Femur (tissue), 1 donor: ENCODE measurements at regions not wholly inside any gene's neighbourhood (a gene's known extent, or its start where the extent isn't known, plus 50 kb on each side); places are given as distances from the start of the nearest gene placed in this dataset.

Experiments used
- DNase-seq: peaks from one replicate; pipeline ENCODE4 v3.0.0-alpha.2; 2017

DNA sequence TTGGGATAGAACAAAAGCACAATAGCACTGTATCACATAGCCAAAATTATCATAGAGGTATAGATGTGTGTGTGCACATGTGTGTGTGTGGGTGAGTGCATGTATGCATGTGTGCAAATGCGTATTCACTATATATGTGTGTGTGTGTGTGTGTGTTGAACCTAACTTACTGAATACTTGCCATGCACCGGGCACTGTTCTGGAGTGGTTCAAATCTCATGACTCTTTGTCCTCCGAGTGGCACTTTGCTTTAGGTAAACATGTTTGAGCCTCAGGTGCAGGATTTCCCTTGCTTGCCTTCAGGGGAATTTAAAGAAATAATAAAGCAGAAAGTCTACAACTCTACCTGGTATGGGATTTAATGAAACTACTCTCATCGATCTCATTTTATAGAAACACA lies 183.5 kb upstream of the GDNF start:
- DNase-seq = no peak

- no peak for DNase-seq
These were observed 182.8 kb upstream of the GDNF start for GRCh38 chr5:38022631-38023030.

DNA sequence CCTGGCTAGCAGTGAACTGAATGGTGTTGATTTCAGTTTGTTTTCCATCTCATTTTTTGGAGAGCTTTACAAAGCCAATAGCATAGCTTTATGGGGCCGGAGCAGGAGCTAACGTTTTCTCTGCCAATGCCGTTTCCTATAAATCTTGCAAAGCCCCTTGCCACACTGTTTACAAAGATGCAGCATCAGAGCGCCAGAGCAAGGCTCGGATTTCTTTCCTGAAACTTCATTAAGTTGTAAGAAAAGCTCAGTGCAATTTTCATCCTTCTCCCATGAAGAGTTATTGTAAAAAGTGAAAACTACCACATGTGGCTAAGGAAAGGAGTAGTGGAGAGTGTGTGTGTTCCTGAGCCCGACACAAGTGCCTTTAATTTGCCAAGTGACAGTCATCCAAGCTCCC lies 178.2 kb upstream of the GDNF start:
- no peak for DNase-seq

- no peak for DNase-seq
These were observed 173.3 kb upstream of the GDNF start for GRCh38 chr5:38013107-38013506.

GRCh38 chr5:38011668-38012188 lies 171.9 kb upstream of the GDNF start:
- no peak for DNase-seq

- no peak for DNase-seq
These were observed 170.0 kb upstream of the GDNF start for GRCh38 chr5:38009749-38010358.

DNA sequence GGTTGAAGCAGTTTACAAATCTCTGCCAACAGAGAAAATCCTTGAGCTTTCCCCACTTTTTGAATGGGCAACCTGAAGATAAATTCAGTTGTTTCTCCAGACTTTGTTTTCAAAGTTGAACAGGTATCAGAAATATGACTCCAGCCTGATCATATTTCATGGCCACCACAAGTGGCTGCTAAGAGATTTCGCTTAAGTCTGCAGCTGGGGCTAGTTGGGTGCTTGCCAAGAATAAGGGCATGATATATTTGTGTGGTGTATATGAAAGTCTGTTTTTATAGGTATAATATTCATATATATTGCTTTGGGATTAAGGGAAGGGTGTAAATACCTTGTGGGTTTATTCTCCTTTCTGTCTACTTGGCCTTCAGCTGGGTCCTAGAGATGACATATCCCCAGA lies 168.4 kb upstream of the GDNF start:
- DNase-seq = no peak

GRCh38 chr5:37999593-37999992 lies 159.8 kb upstream of the GDNF start:
- DNase-seq = no peak

DNA sequence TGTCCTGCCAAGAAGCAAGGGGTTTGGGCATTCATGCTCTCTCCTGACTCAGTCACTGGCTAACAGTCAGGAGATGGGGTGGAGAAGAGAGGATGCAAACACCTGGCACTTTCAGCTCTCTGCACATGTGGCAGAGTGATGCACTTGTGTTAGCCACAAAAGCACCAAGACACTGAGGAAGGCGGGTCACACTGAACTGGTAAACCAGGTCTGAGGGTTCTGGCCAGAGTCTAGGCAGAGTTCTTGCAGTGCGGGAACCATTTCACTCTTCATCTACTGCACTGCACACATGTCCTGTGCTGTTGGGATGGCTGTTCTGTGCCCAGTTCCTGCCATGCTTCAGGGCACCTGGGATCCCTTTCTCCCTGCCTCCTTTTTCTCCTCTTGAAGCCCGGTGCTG lies 157.1 kb upstream of the GDNF start:
- DNase-seq = no peak

GRCh38 chr5:37994729-37995128 lies 154.9 kb upstream of the GDNF start:
- no peak for DNase-seq

- DNase-seq = no peak
These were observed 151.8 kb upstream of the GDNF start for GRCh38 chr5:37991301-37992299.

GRCh38 chr5:37989884-37990283 lies 150.0 kb upstream of the GDNF start:
- DNase-seq = no peak

GRCh38 chr5:37988454-37989046 lies 148.7 kb upstream of the GDNF start:
- no peak for DNase-seq

- no peak for DNase-seq
These were observed 144.5 kb upstream of the GDNF start for GRCh38 chr5:37984300-37984699.

DNA sequence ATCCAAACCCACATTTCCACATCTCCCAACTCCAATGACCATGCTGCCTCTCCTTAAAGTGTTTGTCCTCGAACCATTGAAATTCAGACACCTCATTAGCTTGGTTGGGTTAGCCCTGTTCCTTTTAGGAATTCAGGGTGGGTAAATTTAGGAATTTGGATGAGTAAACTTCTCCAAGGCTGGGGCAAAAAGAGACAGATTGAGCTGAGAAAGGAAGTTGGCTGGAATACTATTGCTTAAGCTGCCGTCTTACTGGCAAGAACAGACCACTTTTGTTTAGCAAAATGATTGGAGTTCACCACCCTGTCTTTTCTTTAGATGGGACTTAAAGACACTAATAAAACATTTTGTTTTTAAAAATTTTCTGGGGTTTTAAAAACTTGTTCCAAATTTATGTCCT lies 143.6 kb upstream of the GDNF start:
- no peak for DNase-seq

GRCh38 chr5:37979559-37979958 lies 139.7 kb upstream of the GDNF start:
- no peak for DNase-seq

- no peak for DNase-seq
These were observed 135.7 kb upstream of the GDNF start for GRCh38 chr5:37975531-37975930.

DNA sequence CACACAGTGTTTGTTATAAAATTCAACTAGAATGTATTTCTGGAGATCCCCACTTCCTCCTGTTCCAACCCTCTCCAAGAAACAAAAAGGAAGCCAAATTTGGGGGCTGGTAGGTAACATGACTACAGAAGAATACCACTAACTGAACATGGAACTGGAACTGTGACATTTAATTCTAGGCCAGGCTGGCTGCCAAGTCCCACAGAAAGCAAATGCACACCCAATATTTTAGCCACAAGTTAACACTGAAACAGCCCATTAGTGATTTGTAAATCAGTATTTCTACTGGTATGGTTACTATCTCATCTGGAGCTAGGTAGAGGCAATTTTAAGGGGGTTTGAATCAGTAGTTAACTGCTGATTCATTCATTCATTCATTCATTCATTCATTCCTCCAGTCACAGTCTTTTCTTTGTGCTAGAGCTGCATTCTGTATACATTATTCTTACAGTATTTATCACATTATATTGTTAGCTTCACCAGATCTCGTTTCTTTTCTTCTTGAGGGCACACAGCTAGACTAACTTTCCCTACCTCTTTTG lies 131.7 kb upstream of the GDNF start:
- DNase-seq = no peak

DNA sequence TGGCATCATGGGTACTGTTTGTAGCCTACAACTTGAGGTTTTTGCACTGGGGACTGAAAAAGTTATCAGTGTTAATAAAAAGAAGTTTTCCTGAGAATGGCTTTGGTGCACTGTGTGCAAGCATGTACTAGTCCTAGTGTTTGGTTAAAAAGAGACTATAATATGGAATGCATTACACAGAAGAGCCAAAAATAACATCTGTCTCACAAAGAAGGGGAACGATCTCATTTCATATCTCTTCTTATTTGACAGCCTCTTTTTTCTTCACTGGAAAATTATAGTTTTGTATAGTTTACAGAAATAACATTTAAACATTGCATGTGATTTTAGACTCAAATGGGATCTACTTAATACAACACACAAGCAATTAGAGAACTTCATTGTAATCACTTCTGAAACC lies 127.0 kb upstream of the GDNF start:
- DNase-seq = no peak

- no peak for DNase-seq
These were observed 126.5 kb upstream of the GDNF start for GRCh38 chr5:37966291-37966690.

- no peak for DNase-seq
These were observed 122.5 kb upstream of the GDNF start for GRCh38 chr5:37962389-37962788.

DNA sequence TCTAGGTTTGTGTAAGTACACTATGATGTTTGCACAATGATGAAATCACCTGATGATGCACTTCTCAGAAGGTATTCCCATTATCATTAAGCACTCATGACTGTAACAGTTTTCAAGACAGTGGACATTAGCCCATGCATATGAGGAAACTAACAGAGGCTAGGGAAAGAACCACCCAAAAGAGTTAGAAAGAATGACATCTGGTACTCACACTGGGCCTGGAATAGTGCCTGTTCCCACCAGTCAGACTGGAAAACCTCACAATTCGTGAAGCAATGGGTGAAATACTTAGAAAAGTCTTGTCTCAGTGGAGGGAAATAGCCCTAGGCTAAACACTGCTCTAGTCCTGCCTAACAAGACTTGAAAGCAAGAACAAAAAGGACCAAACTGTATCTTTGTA lies 117.4 kb upstream of the GDNF start:
- DNase-seq = no peak

- DNase-seq = no peak
These were observed 115.9 kb upstream of the GDNF start for GRCh38 chr5:37955748-37956147.
